Activated CD4-positive, alpha-beta T cell treated with anti-CD3 and anti-CD28 coated beads for 36 hours (primary cell): ENCODE measurements at regions not wholly inside any gene's neighbourhood (a gene's known extent, or its start where the extent isn't known, plus 50 kb on each side); places are given as distances from the start of the nearest gene placed in this dataset.

ENCODE experiments used
- ATAC-seq: fragments of 200-7000 bp; cut with Tn5 transposase; one replicate; pipeline ENCODE4 v1.10.0; 2021; ENCODE audit warnings: mild to moderate bottlenecking, moderate library complexity
- CTCF ChIA-PET: fragments of 350-600 bp; sonication (Branson Sonifier 250); formaldehyde crosslinking; loops from one replicate; lab custom pipeline; 2021; ENCODE audit warnings: antibody characterized with exemption; lab: Charles Lee
- POLR2A ChIA-PET: fragments of 350-600 bp; sonication (Branson Sonifier 250); formaldehyde crosslinking; loops from one replicate; lab custom pipeline; 2021; ENCODE audit warnings: antibody characterized with exemption, inconsistent platforms; lab: Charles Lee
- DNase-seq: peaks from one replicate; pipeline ENCODE4 v3.0.0-alpha.2; 2020
- H3K27ac Mint-ChIP-seq: one replicate; pipeline ENCODE4 v1.8.0; 2021; ENCODE audit warnings: mixed read lengths
- H3K27me3 Mint-ChIP-seq: one replicate; pipeline ENCODE4 v1.8.0; 2021; ENCODE audit warnings: mixed read lengths
- H3K36me3 Mint-ChIP-seq: one replicate; pipeline ENCODE4 v1.8.0; 2021; ENCODE audit warnings: low read depth, mixed read lengths
- H3K4me1 Mint-ChIP-seq: one replicate; pipeline ENCODE4 v1.8.0; 2021; ENCODE audit warnings: mixed read lengths
- H3K4me3 Mint-ChIP-seq: one replicate; pipeline ENCODE4 v1.8.0; 2021; ENCODE audit warnings: mild to moderate bottlenecking, moderate library complexity, mixed read lengths
- H3K9me3 Mint-ChIP-seq: one replicate; pipeline ENCODE4 v1.8.0; 2021; ENCODE audit warnings: low read depth, mixed read lengths
- intact Hi-C, 2 experiments: fragments of 100-400 bp; cut with DNase I in 1 of 2; cut with micrococcal nuclease in 1 of 2; formaldehyde crosslinking; loops; one replicate each; pipeline versions ENCODE4 v1.14.2 to v1.15.1; 2022 to 2024; cut with DNase I, micrococcal nuclease

DNA sequence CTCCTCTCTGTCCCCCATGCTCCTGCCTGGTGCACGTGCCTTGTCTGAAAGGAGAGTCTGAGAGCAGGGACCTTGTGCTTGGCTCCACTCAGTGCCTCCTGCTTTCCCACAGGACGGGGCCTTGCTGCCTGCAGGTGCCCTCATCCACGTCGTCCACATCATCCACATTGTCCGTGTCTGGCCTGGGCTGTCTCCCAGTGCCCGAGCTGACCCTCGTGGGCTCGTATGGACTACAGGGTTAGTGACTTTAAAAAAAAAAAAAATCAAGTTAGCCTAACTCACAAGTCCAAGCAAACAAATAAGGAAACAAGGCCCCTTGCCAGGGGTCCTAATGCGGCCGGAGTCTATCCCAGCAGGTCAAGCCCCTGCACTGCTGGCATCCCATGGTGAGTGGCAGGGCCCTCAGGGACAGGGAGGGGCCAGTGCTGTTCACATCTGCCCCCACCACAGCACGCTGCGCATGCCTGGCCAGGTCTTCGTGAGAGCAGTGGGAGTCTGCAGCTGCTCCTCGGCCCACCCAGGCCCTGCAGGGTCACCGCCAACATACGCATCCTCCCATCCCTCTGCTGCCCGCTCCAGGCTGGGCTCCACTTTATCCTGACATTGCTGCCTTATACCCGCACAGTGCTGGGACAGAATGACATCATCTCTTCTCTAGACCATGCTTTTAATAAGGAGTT is 232.6 kb downstream of the NDUFA10 start:
- ChIA-PET POLR2A (no interaction called here), CTCF (interaction anchor here (0.6 kb wide), 1 partner anchor 61 kb away, joined by 3 read pairs; no protein-coding TSS in a partner anchor)
- intact Hi-C loops: no loop called here
- Mint-ChIP-seq H3K9me3 (no peaks in the 10 kb centered on the region), H3K4me1 (no peaks in the 10 kb centered on the region), H3K4me3 (no peak overlapping the region), H3K27me3 (no peaks in the 10 kb centered on the region), H3K27ac (no peak overlapping the region), H3K36me3 (no peaks in the 10 kb centered on the region)
- DNase-seq: no peak
- no peak for ATAC-seq

DNA sequence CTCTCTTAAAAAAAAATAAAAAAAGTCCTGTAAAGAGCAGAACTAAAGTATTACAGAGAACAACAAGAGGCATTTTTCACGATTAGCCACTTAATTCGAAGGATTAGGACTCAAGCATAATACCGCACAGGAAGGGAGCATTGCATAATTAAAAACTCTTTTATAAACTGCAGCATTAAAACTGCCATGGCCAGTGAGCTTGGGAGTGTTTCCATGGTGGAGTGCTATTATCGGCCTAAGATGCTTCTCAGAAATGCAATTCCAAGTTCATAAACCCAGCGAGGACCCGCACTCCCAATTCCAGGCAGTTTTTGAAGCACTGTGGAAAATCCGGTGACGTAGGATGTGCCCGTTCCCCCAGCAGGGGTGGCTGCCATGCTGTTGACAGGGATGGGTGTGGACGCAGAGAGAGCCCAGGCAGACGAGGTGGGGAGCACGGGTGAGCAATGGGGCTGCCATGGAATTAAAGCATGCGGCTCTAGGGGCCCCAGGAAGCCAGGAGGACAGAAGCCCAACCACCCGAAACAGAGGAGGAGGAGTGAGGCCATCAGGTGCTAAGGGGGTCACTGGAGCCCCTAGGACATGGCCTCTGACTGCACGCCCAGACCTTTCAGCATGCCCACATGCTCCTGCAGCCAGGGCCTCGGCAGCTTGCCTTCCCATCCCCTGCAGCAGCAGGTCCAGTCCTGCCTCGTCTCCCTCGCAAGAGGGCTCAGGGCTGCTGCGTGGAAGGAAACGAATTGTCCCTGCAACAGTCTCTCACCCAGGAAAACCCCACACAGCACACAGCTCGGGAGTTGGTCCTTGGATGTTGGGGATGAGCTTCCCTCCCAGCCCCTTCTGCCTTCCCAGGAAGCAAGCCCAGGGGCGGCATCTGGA is 233.4 kb downstream of the NDUFA10 start:
- Mint-ChIP-seq H3K4me3 (no peak overlapping the region), H3K9me3 (no peaks in the 10 kb centered on the region), H3K27ac (no peak overlapping the region), H3K4me1 (no peaks in the 10 kb centered on the region), H3K27me3 (no peaks in the 10 kb centered on the region), H3K36me3 (no peaks in the 10 kb centered on the region)
- CTCF ChIA-PET: interaction anchor here (0.6 kb wide), 1 partner anchor 62 kb away, joined by 3 read pairs; no protein-coding TSS in a partner anchor
- DNase-seq (no peak), ATAC-seq (no peak)
- intact Hi-C loops: no loop called here
- POLR2A ChIA-PET: no interaction called here

DNA sequence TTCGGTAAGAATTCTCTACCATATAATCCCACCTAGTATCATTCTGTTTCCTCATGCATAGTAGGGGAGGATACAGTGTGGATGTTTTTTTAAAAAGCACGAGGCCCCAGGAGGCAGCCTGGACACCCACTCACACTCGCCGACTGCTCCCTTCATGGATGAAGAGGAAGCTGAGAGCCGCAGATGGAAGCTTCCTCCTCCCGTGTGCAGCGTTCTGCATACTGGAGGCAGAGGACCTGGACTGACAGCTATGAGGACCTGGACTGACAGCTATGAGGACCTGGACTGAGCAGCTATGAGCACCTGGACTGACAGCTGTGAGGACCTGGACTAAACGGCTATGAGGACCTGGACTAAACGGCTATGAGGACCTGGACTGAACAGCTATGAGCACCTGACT is 234.4 kb downstream of the NDUFA10 start:
- no peak overlapping the region for H3K4me3 Mint-ChIP-seq
- DNase-seq (no peak), ATAC-seq (no peak)
- ChIA-PET POLR2A (no interaction called here), CTCF (no interaction called here)
- H3K27me3 Mint-ChIP-seq: peaks cover 3% of the 10 kb centered on the region
- intact Hi-C loops: no loop called here
- H3K36me3 Mint-ChIP-seq: no peaks in the 10 kb centered on the region
- H3K4me1 Mint-ChIP-seq: no peaks in the 10 kb centered on the region
- no peak overlapping the region for H3K27ac Mint-ChIP-seq
- peaks cover 10% of the 10 kb centered on the region for H3K9me3 Mint-ChIP-seq

DNA sequence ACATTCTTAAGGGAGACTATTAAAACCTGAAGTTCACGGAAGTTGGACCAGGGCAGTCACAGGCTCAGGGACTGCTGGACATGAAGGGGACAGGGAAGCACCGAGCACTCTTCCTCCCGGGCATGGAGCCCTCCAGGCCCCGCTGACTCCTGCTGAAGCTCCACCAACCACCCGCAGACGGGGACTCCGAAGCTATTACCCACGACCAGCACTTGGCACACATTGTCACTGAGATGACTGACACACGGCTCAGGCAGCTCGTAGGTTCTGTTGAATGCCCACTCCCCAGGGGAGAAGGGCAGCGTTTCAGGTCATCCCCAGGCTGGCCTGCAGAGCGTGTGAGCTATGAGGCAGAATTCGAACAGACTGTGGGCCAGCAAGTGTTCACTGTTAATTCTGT is 234.8 kb downstream of the NDUFA10 start:
- ATAC-seq: no peak
- peaks cover 11% of the 10 kb centered on the region for H3K9me3 Mint-ChIP-seq

GRCh38 chr2:239789711-239790110 is 235.4 kb downstream of the NDUFA10 start:
- ATAC-seq: no peak
- intact Hi-C loops: no loop called here
- H3K4me3 Mint-ChIP-seq: no peak overlapping the region
- H3K4me1 Mint-ChIP-seq: no peaks in the 10 kb centered on the region
- DNase-seq: no peak
- ChIA-PET CTCF (no interaction called here), POLR2A (no interaction called here)
- H3K9me3 Mint-ChIP-seq: peaks cover 11% of the 10 kb centered on the region
- H3K36me3 Mint-ChIP-seq: no peaks in the 10 kb centered on the region
- H3K27ac Mint-ChIP-seq: no peak overlapping the region
- peaks cover 3% of the 10 kb centered on the region for H3K27me3 Mint-ChIP-seq

More for the DNA sequence above, 234.8 kb downstream of the NDUFA10 start:
- intact Hi-C loops: no loop called here
- Mint-ChIP-seq H3K36me3 (no peaks in the 10 kb centered on the region), H3K4me3 (no peak overlapping the region), H3K27me3 (peaks cover 3% of the 10 kb centered on the region), H3K27ac (no peak overlapping the region), H3K4me1 (no peaks in the 10 kb centered on the region)
- no peak for DNase-seq
- CTCF ChIA-PET: no interaction called here
- POLR2A ChIA-PET: no interaction called here

DNA sequence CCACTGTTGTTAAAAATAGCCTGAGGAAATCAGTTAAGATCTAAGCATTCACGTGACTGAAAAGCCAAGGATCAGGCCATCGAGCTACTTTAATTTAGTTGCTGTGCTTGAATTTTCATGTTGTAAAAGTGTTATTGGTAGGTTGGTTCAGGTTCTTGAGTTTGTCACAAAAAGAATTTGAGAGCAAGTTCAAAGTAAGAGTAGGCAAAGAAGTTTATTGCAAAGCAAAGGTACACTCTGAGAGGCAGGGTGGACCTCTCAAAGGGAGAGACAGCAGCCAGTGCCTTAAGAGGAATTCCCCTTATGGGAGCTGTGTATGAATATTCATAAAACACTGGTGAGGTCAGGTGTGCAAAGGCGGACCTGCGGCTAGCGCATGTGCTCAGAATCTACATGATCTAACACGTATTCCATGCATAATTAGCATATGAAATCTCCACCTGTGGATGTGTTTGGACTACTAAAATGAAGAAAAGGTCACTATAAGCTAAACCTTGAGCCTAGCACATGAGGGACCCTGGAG is 236.5 kb downstream of the NDUFA10 start:
- intact Hi-C loops: no loop called here
- DNase-seq: no peak
- no peak for ATAC-seq
- no peak overlapping the region for H3K27ac Mint-ChIP-seq
- H3K36me3 Mint-ChIP-seq: no peaks in the 10 kb centered on the region
- H3K4me1 Mint-ChIP-seq: no peaks in the 10 kb centered on the region
- H3K27me3 Mint-ChIP-seq: peaks cover 3% of the 10 kb centered on the region
- POLR2A ChIA-PET: interaction anchor here (0.7 kb wide), 1 partner anchor 631 kb away, joined by 5 read pairs; no protein-coding TSS in a partner anchor
- peaks cover 11% of the 10 kb centered on the region for H3K9me3 Mint-ChIP-seq
- CTCF ChIA-PET: no interaction called here
- no peak overlapping the region for H3K4me3 Mint-ChIP-seq

GRCh38 chr2:239787538-239788050 is 237.5 kb downstream of the NDUFA10 start:
- ATAC-seq (no peak), DNase-seq (no peak)
- Mint-ChIP-seq H3K4me1 (no peaks in the 10 kb centered on the region), H3K36me3 (no peaks in the 10 kb centered on the region), H3K27me3 (peaks cover 3% of the 10 kb centered on the region), H3K4me3 (no peak overlapping the region), H3K9me3 (peaks cover 11% of the 10 kb centered on the region), H3K27ac (no peak overlapping the region)
- intact Hi-C loops: no loop called here
- CTCF ChIA-PET: no interaction called here
- POLR2A ChIA-PET: no interaction called here

DNA sequence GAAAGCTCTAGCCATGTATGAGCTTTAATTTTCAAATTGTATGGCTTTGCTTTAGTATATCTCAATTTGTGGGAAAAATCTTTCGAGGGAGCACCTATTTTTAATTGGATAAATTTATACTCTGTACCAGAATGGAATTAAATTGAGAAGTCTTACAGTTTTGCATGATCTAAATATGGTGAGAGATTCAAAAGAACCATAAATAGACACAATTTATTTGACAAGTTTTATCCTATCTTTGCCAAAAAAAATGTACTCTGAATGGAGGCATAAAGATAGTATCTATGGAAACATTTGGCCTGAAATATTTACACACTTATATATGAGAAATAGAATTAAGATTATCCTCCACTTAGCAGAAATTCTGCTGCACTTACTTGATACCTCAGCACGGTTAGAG is 238.4 kb downstream of the NDUFA10 start:
- Mint-ChIP-seq H3K4me1 (no peaks in the 10 kb centered on the region), H3K27me3 (peaks cover 3% of the 10 kb centered on the region), H3K27ac (no peak overlapping the region), H3K4me3 (no peak overlapping the region), H3K9me3 (peaks cover 11% of the 10 kb centered on the region), H3K36me3 (no peaks in the 10 kb centered on the region)
- POLR2A ChIA-PET: no interaction called here
- CTCF ChIA-PET: no interaction called here
- ATAC-seq (no peak), DNase-seq (no peak)
- intact Hi-C loops: no loop called here

GRCh38 chr2:239781454-239781853 is 243.7 kb downstream of the NDUFA10 start:
- H3K9me3 Mint-ChIP-seq: peaks cover 8% of the 10 kb centered on the region
- intact Hi-C loops: no loop called here
- H3K4me3 Mint-ChIP-seq: no peak overlapping the region
- ChIA-PET CTCF (no interaction called here), POLR2A (no interaction called here)
- H3K27me3 Mint-ChIP-seq: peaks cover 5% of the 10 kb centered on the region
- H3K27ac Mint-ChIP-seq: no peak overlapping the region
- no peak for ATAC-seq
- no peaks in the 10 kb centered on the region for H3K36me3 Mint-ChIP-seq
- no peaks in the 10 kb centered on the region for H3K4me1 Mint-ChIP-seq
- DNase-seq: no peak

GRCh38 chr2:239780236-239780994 is 244.7 kb downstream of the NDUFA10 start:
- no peak for DNase-seq
- no peak for ATAC-seq
- H3K27ac Mint-ChIP-seq: no peak overlapping the region
- POLR2A ChIA-PET: no interaction called here
- no peaks in the 10 kb centered on the region for H3K4me1 Mint-ChIP-seq
- H3K9me3 Mint-ChIP-seq: no peaks in the 10 kb centered on the region
- no peaks in the 10 kb centered on the region for H3K36me3 Mint-ChIP-seq
- peaks cover 2% of the 10 kb centered on the region for H3K27me3 Mint-ChIP-seq
- CTCF ChIA-PET: no interaction called here
- intact Hi-C loops: no loop called here
- H3K4me3 Mint-ChIP-seq: no peak overlapping the region

DNA sequence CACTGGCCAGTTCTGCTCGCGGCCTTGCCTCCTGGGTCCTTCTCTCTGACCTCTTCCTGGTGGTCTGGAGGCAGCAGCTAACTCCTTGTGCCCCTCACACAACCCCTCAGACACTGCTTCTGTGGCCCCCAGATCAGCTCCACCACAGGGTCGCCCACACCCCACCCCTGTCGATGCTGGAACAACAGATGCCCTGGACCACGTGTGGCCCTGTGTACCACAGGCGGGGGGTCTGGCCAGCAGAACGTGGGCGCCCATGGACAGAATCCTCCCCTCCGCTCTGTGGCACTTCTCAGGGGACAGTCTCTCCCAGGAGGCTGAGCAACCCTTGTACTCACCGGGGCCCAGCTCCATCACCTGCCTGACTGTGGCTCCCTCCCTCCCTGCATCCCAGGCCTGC is 245.6 kb downstream of the NDUFA10 start:
- no peaks in the 10 kb centered on the region for H3K4me1 Mint-ChIP-seq
- no peaks in the 10 kb centered on the region for H3K36me3 Mint-ChIP-seq
- H3K27me3 Mint-ChIP-seq: peaks cover 2% of the 10 kb centered on the region
- ChIA-PET POLR2A (no interaction called here), CTCF (no interaction called here)
- no peaks in the 10 kb centered on the region for H3K9me3 Mint-ChIP-seq
- intact Hi-C loops: no loop called here
- DNase-seq (no peak), ATAC-seq (no peak)
- H3K4me3 Mint-ChIP-seq: no peak overlapping the region
- no peak overlapping the region for H3K27ac Mint-ChIP-seq
